Right lobe of liver (tissue), 6 donors: ENCODE measurements at regions not wholly inside any gene's neighbourhood (a gene's known extent, or its start where the extent isn't known, plus 50 kb on each side); places are given as distances from the start of the nearest gene placed in this dataset.

Experiments used
- ATAC-seq, 4 donors: fragments of 200-7000 bp; cut with Tn5 transposase; one replicate each; pipeline ENCODE4 v1.9.1; 2020; ENCODE audit warnings: mild to moderate bottlenecking in 4 of 4, moderate library complexity in 4 of 4
- DNase-seq, 3 donors: peaks; one replicate each; pipeline ENCODE4 v3.0.0-alpha.2; 2020
- H3K27ac ChIP-seq, 3 donors: fragments of 200-600 bp; one replicate each; pipeline ENCODE4 v1.8.0; 2022
- H3K27me3 ChIP-seq, 2 donors: fragments of 200-600 bp; one replicate each; pipeline ENCODE4 v1.8.0; 2022
- H3K36me3 ChIP-seq, 4 donors: fragments of 200-600 bp; sonication (generic) in 1 of 4; one replicate each; pipeline versions ENCODE4 v1.5.1 to v1.8.0; 2017 to 2022; ENCODE audit warnings: control low read depth in 1 of 4
- H3K4me1 ChIP-seq, 4 donors: fragments of 200-600 bp; sonication (generic) in 1 of 4; one replicate each; pipeline versions ENCODE4 v1.5.1 to v1.8.0; 2017 to 2022; ENCODE audit warnings: control low read depth in 1 of 4
- H3K4me3 ChIP-seq, 3 donors: fragments of 200-600 bp; one replicate each; pipeline ENCODE4 v1.8.0; 2022
- H3K9me3 ChIP-seq, 4 donors: fragments of 200-600 bp; sonication (generic) in 1 of 4; one replicate each; pipeline versions ENCODE4 v1.5.1 to v1.8.0; 2017 to 2022; ENCODE audit warnings: control low read depth in 1 of 4
- POLR2A ChIP-seq: fragments of 450-650 bp; IDR thresholded peaks from one replicate; pipeline ENCODE4 v1.6.1; 2017; ENCODE audit warnings: antibody characterized with exemption, mild to moderate bottlenecking
- WGBS: methylation state at CpG from one replicate; pipeline ENCODE4 v1.1.6; 2018; ENCODE audit warnings: low coverage, low lambda C conversion rate; ENCODE audit not compliant: insufficient coverage; ENCODE audit errors: missing lambda C conversion rate; 5-methylcytosine and 5-hydroxymethylcytosine counted together
- intact Hi-C, 2 donors: fragments of 100-400 bp; cut with DNase I; formaldehyde crosslinking; loops; one replicate each; pipeline versions ENCODE4 v1.11.2 to v1.14.1; 2022
- TF ChIP-seq, protein P1 (sequence below), 4 donors: fragments of 200-600 bp in 3 of 4; fragments of 450-650 bp in 1 of 4; IDR thresholded peaks; one replicate each; pipeline versions ENCODE4 v1.5.1 to v1.8.0; 2016 to 2022; ENCODE audit warnings: antibody characterized with exemption in 4 of 4, mild to moderate bottlenecking in 2 of 4
- donor health status: DM: no; HTN: yes; CAD: no.
- donor health status: DM: no; HTN: no; CAD: no.
- donor health status: DM: no; HTN: no; CAD: no.
- donor health status: DM: no; HTN: yes; CAD: no.
- donor health status: DM: no; HTN: yes; CAD: no.

DNA sequence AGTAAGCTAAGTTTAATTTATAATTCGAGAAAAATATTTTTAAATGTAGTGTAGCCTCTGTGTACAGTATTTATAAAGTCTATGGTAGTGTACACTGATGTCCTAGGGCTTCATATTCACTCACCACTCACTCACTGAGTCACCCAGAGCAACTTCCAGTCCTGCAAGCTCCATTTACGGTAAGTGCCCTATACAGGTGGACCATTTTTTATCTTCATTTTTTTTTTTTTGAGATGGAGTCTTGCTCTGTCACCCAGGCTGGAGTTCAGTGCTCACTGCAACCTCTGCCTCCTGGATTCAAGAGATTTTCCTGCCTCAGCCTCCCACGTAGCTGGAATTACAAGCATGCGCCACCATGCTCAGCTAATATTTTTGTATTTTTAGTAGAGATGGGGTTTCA is 104.2 kb downstream of the PDCL3 start:
- intact Hi-C loops = no loop called here
- ATAC-seq = no peak

DNA sequence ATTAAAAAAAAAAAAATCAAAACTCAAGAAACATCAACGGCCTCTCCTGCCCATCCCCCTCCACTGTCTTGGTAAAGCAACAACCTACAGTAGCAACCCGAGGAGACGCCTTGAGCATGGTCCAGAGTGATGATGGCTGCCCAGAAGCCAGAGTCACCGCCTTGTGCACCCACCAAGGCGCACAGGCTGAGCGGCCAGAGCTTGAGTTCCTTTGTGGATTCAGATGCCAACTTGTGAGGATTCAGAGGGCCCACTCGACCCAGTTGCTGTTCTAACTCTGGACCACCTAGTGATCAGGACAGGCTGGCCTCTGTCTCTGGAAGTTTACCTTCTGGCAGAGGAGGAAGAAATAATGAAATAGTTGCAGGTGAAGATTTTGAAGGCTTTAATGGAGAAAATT is 105.0 kb downstream of the PDCL3 start:
- ATAC-seq (no peak), DNase-seq (no peak)
- WGBS = 77% methylated on average over 4 of the region's 7 CpGs
- Histone ChIP-seq H3K27ac (no peak overlapping the region), H3K27me3 (no peaks in the 10 kb centered on the region), H3K4me1 (no peaks in the 10 kb centered on the region), H3K4me3 (no peak overlapping the region), H3K9me3 (no peaks in the 10 kb centered on the region), H3K36me3 (no peaks in the 10 kb centered on the region)
- intact Hi-C loops = no loop called here
- no peak for TF ChIP-seq POLR2A
- TF ChIP-seq, protein P1, sequence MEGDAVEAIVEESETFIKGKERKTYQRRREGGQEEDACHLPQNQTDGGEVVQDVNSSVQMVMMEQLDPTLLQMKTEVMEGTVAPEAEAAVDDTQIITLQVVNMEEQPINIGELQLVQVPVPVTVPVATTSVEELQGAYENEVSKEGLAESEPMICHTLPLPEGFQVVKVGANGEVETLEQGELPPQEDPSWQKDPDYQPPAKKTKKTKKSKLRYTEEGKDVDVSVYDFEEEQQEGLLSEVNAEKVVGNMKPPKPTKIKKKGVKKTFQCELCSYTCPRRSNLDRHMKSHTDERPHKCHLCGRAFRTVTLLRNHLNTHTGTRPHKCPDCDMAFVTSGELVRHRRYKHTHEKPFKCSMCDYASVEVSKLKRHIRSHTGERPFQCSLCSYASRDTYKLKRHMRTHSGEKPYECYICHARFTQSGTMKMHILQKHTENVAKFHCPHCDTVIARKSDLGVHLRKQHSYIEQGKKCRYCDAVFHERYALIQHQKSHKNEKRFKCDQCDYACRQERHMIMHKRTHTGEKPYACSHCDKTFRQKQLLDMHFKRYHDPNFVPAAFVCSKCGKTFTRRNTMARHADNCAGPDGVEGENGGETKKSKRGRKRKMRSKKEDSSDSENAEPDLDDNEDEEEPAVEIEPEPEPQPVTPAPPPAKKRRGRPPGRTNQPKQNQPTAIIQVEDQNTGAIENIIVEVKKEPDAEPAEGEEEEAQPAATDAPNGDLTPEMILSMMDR (IDR thresholded peaks at IDR 0.05) = no peak

More for the DNA sequence above, 104.2 kb downstream of the PDCL3 start:
- no peak for DNase-seq
- Histone ChIP-seq H3K9me3 (no peaks in the 10 kb centered on the region), H3K36me3 (no peaks in the 10 kb centered on the region), H3K4me3 (no peak overlapping the region), H3K27me3 (no peaks in the 10 kb centered on the region), H3K4me1 (no peaks in the 10 kb centered on the region), H3K27ac (no peak overlapping the region)
- 58% methylated on average over 4 of the region's 4 CpGs for WGBS
- TF ChIP-seq POLR2A = no peak
- TF ChIP-seq, protein P1 (IDR thresholded peaks at IDR 0.05) = no peak

DNA sequence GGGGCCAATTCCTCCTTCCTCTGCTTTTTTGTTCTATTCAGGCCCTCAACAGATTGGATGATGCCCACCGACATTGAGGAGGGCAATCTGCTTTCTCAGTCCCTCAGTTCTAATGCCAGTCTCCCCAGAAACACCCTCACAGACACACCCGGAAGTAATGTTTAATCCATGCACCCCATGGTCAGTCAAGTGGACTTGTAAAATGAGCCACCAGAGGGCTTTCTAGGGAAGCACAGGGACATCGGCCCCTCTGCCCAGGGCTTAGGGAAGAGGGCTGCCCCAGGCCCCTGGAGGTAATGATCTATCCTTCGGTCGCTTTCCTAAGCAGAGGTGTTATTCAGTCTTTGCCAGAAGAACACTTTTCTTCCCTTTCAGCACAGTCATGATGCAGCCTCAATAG is 107.4 kb downstream of the PDCL3 start:
- TF ChIP-seq, protein P1 (IDR thresholded peaks at IDR 0.05) = no peak
- no peak for TF ChIP-seq POLR2A
- Histone ChIP-seq H3K27ac (no peak overlapping the region), H3K4me1 (no peaks in the 10 kb centered on the region), H3K9me3 (no peaks in the 10 kb centered on the region), H3K27me3 (no peaks in the 10 kb centered on the region), H3K4me3 (no peak overlapping the region), H3K36me3 (no peaks in the 10 kb centered on the region)
- ATAC-seq (no peak), DNase-seq (no peak)
- no CpG with 5 or more reads among the region's 5 CpGs for WGBS
- intact Hi-C loops = no loop called here

DNA sequence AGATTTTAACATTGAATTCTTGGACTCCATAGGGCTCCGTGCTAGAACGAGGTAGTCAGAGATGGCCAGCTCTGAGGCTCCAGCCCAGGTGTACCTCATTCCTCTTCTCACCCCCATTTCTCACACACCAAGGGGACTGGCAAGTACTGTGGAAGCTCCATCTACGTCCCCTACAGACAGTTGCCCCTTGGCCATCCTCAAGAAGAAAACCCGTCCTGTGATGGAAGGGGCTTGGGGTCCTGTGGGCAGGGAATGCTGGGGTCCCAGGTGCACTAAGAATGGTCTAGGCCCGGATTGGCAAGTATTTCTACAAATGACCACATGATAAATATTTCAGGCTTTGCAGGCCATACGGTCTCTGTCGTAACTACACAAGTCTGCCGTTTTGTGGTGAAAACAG is 110.3 kb downstream of the PDCL3 start:
- 81% methylated on average over 7 of the region's 8 CpGs for WGBS
- Histone ChIP-seq H3K36me3 (no peaks in the 10 kb centered on the region), H3K27me3 (no peaks in the 10 kb centered on the region), H3K9me3 (no peaks in the 10 kb centered on the region), H3K4me1 (no peaks in the 10 kb centered on the region), H3K4me3 (no peak overlapping the region), H3K27ac (no peak overlapping the region)
- intact Hi-C loops = no loop called here
- ATAC-seq (no peak), DNase-seq (no peak)
- TF ChIP-seq, protein P1 (IDR thresholded peaks at IDR 0.05) = no peak
- no peak for TF ChIP-seq POLR2A
